Psoas muscle (tissue), 7 donors: ENCODE measurements at regions not wholly inside any gene's neighbourhood (a gene's known extent, or its start where the extent isn't known, plus 50 kb on each side); places are given as distances from the start of the nearest gene placed in this dataset.
A peak's percentile ranks its signal among the peaks of the same experiment; 100 is the strongest.

ENCODE experiments used
- ATAC-seq, 4 donors: fragments of 200-7000 bp; cut with Tn5 transposase; one replicate each; pipeline ENCODE4 v1.9.1; 2020; ENCODE audit warnings: moderate library complexity in 3 of 4, mild to moderate bottlenecking in 2 of 4
- DNase-seq, 2 donors: peaks; one replicate each; pipeline ENCODE4 v3.0.0-alpha.2; 2020
- H3K27ac ChIP-seq: fragments of 200-600 bp; one replicate; pipeline ENCODE4 v1.8.0; 2022
- H3K27me3 ChIP-seq, 3 donors: fragments of 200-600 bp in 1 of 3; one replicate each; pipeline versions ENCODE4 v1.6.1 to v1.8.0; 2013 to 2022; ENCODE audit warnings: low read length in 2 of 3, mild to moderate bottlenecking in 2 of 3, moderate library complexity in 1 of 3; ENCODE audit not compliant: insufficient read depth in 3 of 3
- H3K36me3 ChIP-seq, 2 donors: fragments of 200-600 bp in 1 of 2; one replicate each; pipeline versions ENCODE4 v1.6.1 to v1.8.0; 2013 to 2022; ENCODE audit warnings: low read depth in 1 of 2, mild to moderate bottlenecking in 1 of 2, moderate library complexity in 1 of 2; ENCODE audit not compliant: insufficient read depth in 1 of 2
- H3K4me1 ChIP-seq: fragments of 200-600 bp; one replicate; pipeline ENCODE4 v1.8.0; 2022
- H3K4me3 ChIP-seq: fragments of 200-600 bp; one replicate; pipeline ENCODE4 v1.8.0; 2022; ENCODE audit warnings: mild to moderate bottlenecking
- H3K9me3 ChIP-seq: fragments of 200-600 bp; one replicate; pipeline ENCODE4 v1.8.0; 2022
- CTCF ChIP-seq: fragments of 200-600 bp; IDR thresholded peaks from one replicate; pipeline ENCODE4 v1.8.0; 2022; ENCODE audit warnings: antibody characterized with exemption
- WGBS, 3 donors: extraction: QIAGEN DNeasy Blood & Tissue Kit; methylation state at CpG; one replicate each; pipeline versions ENCODE4 v1.1.6 to v1.1.7; 2013; 5-methylcytosine and 5-hydroxymethylcytosine counted together
- intact Hi-C, 2 donors: fragments of 100-400 bp; cut with DNase I; formaldehyde crosslinking; loops; one replicate each; pipeline versions ENCODE4 v1.11.0 to v1.14.2; 2022
- donor health status: healthy with polysubstance abuse.
- donor health status: DM: no; HTN: no; CAD: no; lungs with moderate emphysema.
- donor health status: Bipolar disorder and iron deficiency.
- donor health status: healthy.
- donor health status: DM: yes; HTN: yes; CAD: no.
- donor health status: DM: no; HTN: no; CAD: no.
- donor health status: DM: yes; HTN: yes; CAD: no.

DNA sequence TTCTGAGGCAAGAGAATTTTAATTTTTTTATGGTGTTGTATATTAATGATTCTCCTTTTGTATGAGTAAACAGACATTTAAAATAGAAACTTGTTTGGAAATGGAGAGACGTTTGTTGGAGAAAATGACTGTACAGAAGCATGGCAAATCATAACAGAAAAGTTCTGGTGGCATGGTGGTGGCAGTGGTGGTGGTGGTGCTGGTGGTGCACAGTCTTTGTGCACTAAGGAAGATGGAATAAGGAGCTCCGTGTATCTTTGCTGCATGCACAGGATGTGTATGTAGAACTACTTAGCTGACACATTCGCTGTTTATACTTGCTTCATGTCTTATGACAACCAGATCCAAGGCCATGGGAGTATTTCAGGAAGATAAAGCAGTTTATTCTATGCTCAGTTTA lies 294.9 kb downstream of the UTRN start:
- Histone ChIP-seq H3K4me1 (peaks cover 14% of the 10 kb centered on the region), H3K4me3 (no peak overlapping the region), H3K27ac (no peak overlapping the region), H3K36me3 (peaks cover 0 to 18% of the 10 kb centered on the region in 2 donors), H3K9me3 (no peaks in the 10 kb centered on the region), H3K27me3 (no peaks in the 10 kb centered on the region)
- TF ChIP-seq CTCF = no peak
- WGBS, 3 donors = 58 to 68% (median 62%) methylated on average over 3 of the region's 3 CpGs
- intact Hi-C loops = loop anchor here (5.0 to 10.0 kb wide), 5 partner anchors 187 to 1055 kb away; no protein-coding TSS in a partner anchor
- no peak for DNase-seq
- no peak for ATAC-seq

DNA sequence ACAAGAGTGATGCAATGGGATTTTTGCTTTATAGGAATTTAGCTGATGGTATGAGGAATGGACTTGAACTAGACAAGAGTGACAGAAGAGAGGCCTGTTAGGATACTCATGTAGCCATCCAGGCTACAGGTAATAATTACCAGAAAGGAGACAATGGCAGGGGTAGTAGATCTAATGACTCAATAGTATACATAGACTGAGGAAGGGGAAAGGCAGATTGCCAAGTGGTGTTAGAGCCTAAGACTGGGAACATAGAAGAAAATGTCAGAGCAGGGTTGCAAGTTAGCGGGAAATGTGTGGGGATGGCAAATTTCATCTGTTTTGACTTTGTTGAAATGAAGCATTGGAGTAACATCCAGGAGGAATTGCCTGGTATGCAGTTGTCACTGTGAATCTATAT lies 295.6 kb downstream of the UTRN start:
- intact Hi-C loops = loop anchor here (5.0 to 10.0 kb wide), 5 partner anchors 187 to 1054 kb away; no protein-coding TSS in a partner anchor
- H3K9me3 ChIP-seq = no peaks in the 10 kb centered on the region
- 90 to 96% (median 95%) methylated on average over 1 of the region's 1 CpG for WGBS, 3 donors
- no peak overlapping the region for H3K27ac ChIP-seq
- DNase-seq = no peak
- ATAC-seq = no peak
- H3K4me1 ChIP-seq = peaks cover 14% of the 10 kb centered on the region
- no peaks in the 10 kb centered on the region for H3K27me3 ChIP-seq
- no peak for TF ChIP-seq CTCF
- peaks cover 0 to 18% of the 10 kb centered on the region in 2 donors for H3K36me3 ChIP-seq
- no peak overlapping the region for H3K4me3 ChIP-seq

GRCh38 chr6:144581812-144582537 lies 296.8 kb downstream of the UTRN start:
- Histone ChIP-seq H3K36me3 (peaks cover 0 to 14% of the 10 kb centered on the region in 2 donors), H3K4me1 (peaks cover 14% of the 10 kb centered on the region), H3K27ac (no peak overlapping the region), H3K4me3 (no peak overlapping the region), H3K27me3 (no peaks in the 10 kb centered on the region), H3K9me3 (no peaks in the 10 kb centered on the region)
- no peak for DNase-seq
- intact Hi-C loops = loop anchor here (5.0 to 10.0 kb wide), 5 partner anchors 185 to 1053 kb away; no protein-coding TSS in a partner anchor
- peak in 2 of 4 donors; percentile 60 to 76 for ATAC-seq
- TF ChIP-seq CTCF = peak; percentile 49
- 47 to 58% (median 49%) methylated on average over 5 of the region's 5 CpGs for WGBS, 3 donors

DNA sequence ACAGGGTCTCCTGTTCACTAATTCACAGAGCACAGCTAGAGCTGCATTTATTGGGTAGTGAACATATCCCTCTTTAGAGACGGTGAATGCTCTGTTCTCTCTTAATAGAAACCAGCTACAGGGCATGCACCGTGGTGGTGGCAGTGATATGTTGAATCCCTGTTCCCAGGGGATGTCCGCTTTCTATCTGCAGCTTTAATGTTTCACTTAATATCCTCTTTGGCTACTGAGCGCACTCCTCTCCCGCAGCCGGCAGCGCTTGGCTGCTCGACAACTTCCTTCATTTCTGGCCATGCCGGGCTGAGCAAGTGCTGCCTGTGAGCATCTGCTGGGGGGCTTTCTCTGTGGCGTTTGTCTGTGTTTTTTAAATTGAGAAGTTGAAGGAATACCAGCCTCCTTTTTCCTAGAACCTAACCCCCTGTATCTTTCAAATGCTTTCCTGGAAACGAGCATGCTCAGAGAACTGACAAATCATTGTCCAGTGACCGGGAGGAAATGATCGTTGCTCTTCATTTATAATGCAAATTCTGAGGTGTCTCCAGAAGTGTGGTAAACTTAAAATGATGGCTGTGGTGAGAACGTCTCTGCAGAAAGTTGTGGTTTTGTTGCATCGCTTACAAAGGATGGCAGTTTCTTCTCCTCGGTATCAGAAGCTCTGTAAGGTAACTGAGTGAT lies 297.9 kb downstream of the UTRN start:
- DNase-seq (peak; percentile 26 to 57), ATAC-seq (peak; percentile 49 to 74 (median 62))
- Histone ChIP-seq H3K9me3 (no peaks in the 10 kb centered on the region), H3K27me3 (no peaks in the 10 kb centered on the region), H3K4me1 (peaks cover 14% of the 10 kb centered on the region), H3K4me3 (peak overlapping the region; percentile 36), H3K27ac (no peak overlapping the region), H3K36me3 (peaks cover 0 to 5% of the 10 kb centered on the region in 2 donors)
- no peak for TF ChIP-seq CTCF
- intact Hi-C loops = loop anchor here (5.0 to 10.0 kb wide), 5 partner anchors 184 to 1052 kb away; no protein-coding TSS in a partner anchor
- 10 to 16% (median 10%) methylated on average over 16 of the region's 16 CpGs for WGBS, 3 donors
